Common myeloid progenitor, CD34-positive (primary cell): ENCODE measurements at regions not wholly inside any gene's neighbourhood (a gene's known extent, or its start where the extent isn't known, plus 50 kb on each side); places are given as distances from the start of the nearest gene placed in this dataset.

Experiments used
- CTCF ChIA-PET: fragments of 350-600 bp; sonication (Branson Sonifier 250); formaldehyde crosslinking; loops from one replicate; lab custom pipeline; 2021; ENCODE audit warnings: antibody characterized with exemption; lab: Charles Lee
- POLR2A ChIA-PET: fragments of 350-600 bp; sonication (Branson Sonifier 250); formaldehyde crosslinking; loops from one replicate; lab custom pipeline; 2021; ENCODE audit warnings: antibody characterized with exemption; lab: Charles Lee
- DNase-seq, 3 donors: peaks; one replicate each; pipeline versions ENCODE4 v3.0.0 to v3.0.0-alpha.2; 2013
- H3K27ac ChIP-seq, 2 experiments: 1 replicate in 1 of 2; 2 replicates in 1 of 2; pipeline ENCODE4 v1.7.0; 2013; ENCODE audit warnings: inconsistent platforms in 2 of 2, low read length in 2 of 2, mild to moderate bottlenecking in 2 of 2, low read depth in 1 of 2, moderate library complexity in 1 of 2; ENCODE audit not compliant: severe bottlenecking in 2 of 2, insufficient read depth in 1 of 2, poor library complexity in 1 of 2
- H3K27me3 ChIP-seq, 5 experiments: replicated peaks in 2 of 5; 1 replicate in 3 of 5; 2 replicates in 2 of 5; pipeline versions ENCODE4 v1.6.1 to v1.7.0; 2013; ENCODE audit warnings: low read length in 4 of 5, mild to moderate bottlenecking in 2 of 5, moderate library complexity in 2 of 5, inconsistent platforms in 1 of 5; ENCODE audit not compliant: insufficient read depth in 5 of 5, control insufficient read depth in 4 of 5
- H3K36me3 ChIP-seq, 4 experiments: 1 replicate in 2 of 4; 2 replicates in 2 of 4; pipeline versions ENCODE4 v1.6.1 to v1.7.0; 2013; ENCODE audit warnings: low read length in 3 of 4, control low read depth in 1 of 4, mild to moderate bottlenecking in 1 of 4; ENCODE audit not compliant: control insufficient read depth in 4 of 4, insufficient read depth in 4 of 4
- H3K4me1 ChIP-seq, 4 experiments: 1 replicate in 3 of 4; 2 replicates in 1 of 4; pipeline versions ENCODE4 v1.6.1 to v1.7.1; 2013; ENCODE audit warnings: low read length in 3 of 4, mild to moderate bottlenecking in 3 of 4, control low read depth in 1 of 4, inconsistent platforms in 1 of 4, moderate library complexity in 1 of 4; ENCODE audit not compliant: control insufficient read depth in 4 of 4, insufficient read depth in 4 of 4; ENCODE audit errors: control extremely low read depth in 1 of 4
- H3K4me3 ChIP-seq, 7 experiments: 1 replicate in 4 of 7; 2 replicates in 3 of 7; pipeline versions ENCODE4 v1.5.1 to v1.7.0; 2013; ENCODE audit warnings: mild to moderate bottlenecking in 7 of 7, low read length in 6 of 7, moderate library complexity in 6 of 7, inconsistent platforms in 2 of 7, low read depth in 2 of 7, control low read depth in 1 of 7; ENCODE audit not compliant: insufficient read depth in 4 of 7, control insufficient read depth in 1 of 7; ENCODE audit errors: extremely low read depth in 1 of 7
- H3K9me3 ChIP-seq, 5 experiments: 1 replicate in 4 of 5; 2 replicates in 1 of 5; pipeline versions ENCODE4 v1.6.1 to v1.7.1; 2013; ENCODE audit warnings: low read length in 4 of 5, mild to moderate bottlenecking in 2 of 5, inconsistent platforms in 1 of 5, low read depth in 1 of 5, moderate library complexity in 1 of 5; ENCODE audit not compliant: control insufficient read depth in 4 of 5, insufficient read depth in 2 of 5; ENCODE audit errors: control extremely low read depth in 1 of 5
- WGBS: methylation state at CpG from one replicate; pipeline ENCODE4 v1.1.5; 2013; ENCODE audit not compliant: insufficient coverage; 5-methylcytosine and 5-hydroxymethylcytosine counted together

DNA sequence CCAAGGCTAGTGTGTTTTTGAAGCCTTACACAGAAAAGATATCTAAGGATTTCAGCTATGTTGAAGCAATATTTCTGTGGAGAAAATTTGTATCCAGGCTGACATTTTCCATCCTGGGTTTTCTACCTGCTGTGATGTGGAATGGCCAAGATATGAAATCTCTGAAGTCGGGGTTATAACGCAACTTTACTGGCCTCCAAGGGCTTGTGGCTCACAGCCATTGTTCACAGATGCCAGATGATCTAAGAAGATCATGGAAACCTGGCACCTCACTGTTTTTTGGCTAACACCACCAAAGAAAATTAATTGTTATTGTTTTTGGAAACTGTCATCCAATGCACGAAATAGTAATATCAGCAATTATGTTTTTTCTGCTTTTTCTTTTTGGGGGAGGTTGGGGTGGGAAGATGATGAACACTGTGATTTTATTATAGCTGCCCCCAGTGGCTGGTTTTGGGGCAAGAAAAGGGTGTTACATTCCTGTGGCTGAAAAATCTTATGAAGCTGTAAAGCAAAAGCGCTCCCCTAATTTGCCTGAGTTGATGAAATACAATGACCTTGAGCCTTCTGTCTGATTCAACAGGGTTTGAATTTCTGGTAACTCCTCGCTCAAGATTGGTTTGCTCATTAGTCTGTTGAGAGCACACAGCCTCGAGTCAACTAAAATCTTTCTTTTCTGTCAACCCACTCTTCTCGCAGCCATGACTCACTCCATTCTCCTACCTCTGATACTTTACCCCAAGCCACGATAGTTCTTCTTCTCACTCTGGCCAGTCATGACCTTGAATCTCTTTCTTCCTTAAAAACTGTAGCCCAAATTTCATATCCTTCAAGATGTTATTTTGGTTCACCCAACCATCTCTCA lies 236.7 kb downstream of the PAX1 start:
- DNase-seq, result no peak
- 95% methylated on average over 8 of the region's 8 CpGs for WGBS
- CTCF ChIA-PET, result no interaction called here

DNA sequence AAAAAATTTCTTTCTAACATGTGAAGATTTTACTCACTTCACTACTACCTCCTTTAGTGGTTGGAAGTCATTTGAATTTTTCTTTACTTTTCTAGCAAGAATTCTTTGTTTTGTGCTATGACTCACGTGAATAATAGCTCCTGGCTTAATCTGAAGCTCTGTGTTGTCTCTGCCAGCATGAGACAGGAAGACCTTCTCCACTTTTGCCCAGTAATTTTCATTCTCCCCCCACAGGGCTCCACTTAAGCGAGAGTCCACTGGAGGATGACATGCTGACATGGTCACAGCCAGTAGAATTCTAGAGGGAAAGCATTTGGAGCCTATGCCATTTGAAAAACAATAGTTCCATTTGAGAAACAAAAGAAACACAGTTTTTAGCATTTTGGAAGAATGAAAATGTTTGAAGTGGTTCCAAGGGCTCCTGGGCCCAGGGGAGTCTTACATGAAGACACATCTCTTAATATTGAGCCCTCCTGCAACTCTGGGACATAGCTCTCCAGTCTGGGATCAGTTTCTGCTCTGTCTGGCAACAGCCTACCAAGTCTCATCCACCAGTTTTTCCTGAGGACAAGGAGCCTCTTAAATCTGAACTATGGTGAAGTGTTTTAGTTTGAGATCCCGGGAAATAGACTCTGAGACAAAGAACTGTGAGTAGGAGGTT lies 231.4 kb downstream of the PAX1 start:
- Histone ChIP-seq H3K4me1 (no peaks in the 10 kb centered on the region), H3K36me3 (no peaks in the 10 kb centered on the region), H3K4me3 (no peak overlapping the region), H3K27ac (no peak overlapping the region), H3K27me3 (no peaks in the 10 kb centered on the region), H3K9me3 (peaks cover 0 to 2% (median 0%) of the 10 kb centered on the region in 5 experiments)
- POLR2A ChIA-PET, result no interaction called here
- CTCF ChIA-PET, result interaction anchor here (0.6 kb wide), 1 partner anchor 21 kb away, joined by 4 read pairs; no protein-coding TSS in a partner anchor
- WGBS, result 57% methylated on average over 2 of the region's 3 CpGs
- no peak for DNase-seq

More for the DNA sequence above, 236.7 kb downstream of the PAX1 start:
- peaks cover 0 to 2% (median 0%) of the 10 kb centered on the region in 5 experiments for H3K9me3 ChIP-seq
- H3K27ac ChIP-seq, result no peak overlapping the region
- no peak overlapping the region for H3K4me3 ChIP-seq
- no peaks in the 10 kb centered on the region for H3K4me1 ChIP-seq
- POLR2A ChIA-PET, result no interaction called here
- no peaks in the 10 kb centered on the region for H3K36me3 ChIP-seq
- H3K27me3 ChIP-seq, result no peaks in the 10 kb centered on the region

DNA sequence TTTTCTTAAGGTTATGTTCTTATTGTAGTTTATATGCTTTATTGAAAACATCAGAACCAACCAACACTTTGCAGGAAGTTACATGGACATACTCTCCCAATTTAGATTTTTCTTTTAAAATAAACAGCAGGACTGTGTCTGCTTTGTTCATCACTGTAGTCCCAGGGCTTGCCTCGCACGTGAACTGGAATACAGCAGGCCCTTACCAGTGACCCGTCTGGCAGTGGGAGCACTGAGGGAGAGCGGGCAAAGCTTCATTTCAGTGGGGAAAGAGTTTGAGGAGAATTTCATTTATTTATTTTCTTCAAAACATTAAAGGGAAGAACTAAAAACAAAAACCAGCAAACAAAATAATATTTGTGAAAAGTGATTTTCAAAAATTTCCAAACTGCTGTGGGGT lies 230.8 kb downstream of the PAX1 start:
- Histone ChIP-seq H3K4me1 (no peaks in the 10 kb centered on the region), H3K9me3 (peaks cover 0 to 2% (median 0%) of the 10 kb centered on the region in 5 experiments), H3K27ac (no peak overlapping the region), H3K27me3 (no peaks in the 10 kb centered on the region), H3K4me3 (no peak overlapping the region), H3K36me3 (no peaks in the 10 kb centered on the region)
- CTCF ChIA-PET, result no interaction called here
- DNase-seq, result no peak
- no CpG with 5 or more reads among the region's 4 CpGs for WGBS
- POLR2A ChIA-PET, result no interaction called here

DNA sequence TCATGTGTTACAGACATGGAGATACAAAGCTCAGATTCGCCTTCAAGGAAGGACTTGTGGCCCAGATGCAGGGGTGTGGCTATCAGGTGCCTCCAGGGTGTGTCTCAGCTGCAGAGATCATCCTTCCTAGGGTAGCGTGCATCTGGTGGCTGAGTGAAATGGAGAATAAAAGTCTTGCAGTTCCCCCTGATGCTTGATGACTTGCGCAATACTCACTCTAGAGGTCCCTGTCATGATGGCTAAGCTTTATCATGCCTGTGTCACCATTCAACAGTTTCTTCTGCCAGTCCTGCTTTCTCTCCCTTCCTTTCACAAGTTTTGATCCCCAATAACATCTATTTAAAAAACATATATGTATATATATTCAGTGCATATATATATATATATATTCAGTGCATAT lies 228.1 kb downstream of the PAX1 start:
- H3K4me3 ChIP-seq, result no peak overlapping the region
- DNase-seq, result no peak
- H3K27me3 ChIP-seq, result no peaks in the 10 kb centered on the region
- WGBS, result 83% methylated on average over 1 of the region's 3 CpGs
- CTCF ChIA-PET, result no interaction called here
- H3K36me3 ChIP-seq, result no peaks in the 10 kb centered on the region
- no peaks in the 10 kb centered on the region for H3K9me3 ChIP-seq
- H3K4me1 ChIP-seq, result no peaks in the 10 kb centered on the region
- no peak overlapping the region for H3K27ac ChIP-seq
- POLR2A ChIA-PET, result no interaction called here

DNA sequence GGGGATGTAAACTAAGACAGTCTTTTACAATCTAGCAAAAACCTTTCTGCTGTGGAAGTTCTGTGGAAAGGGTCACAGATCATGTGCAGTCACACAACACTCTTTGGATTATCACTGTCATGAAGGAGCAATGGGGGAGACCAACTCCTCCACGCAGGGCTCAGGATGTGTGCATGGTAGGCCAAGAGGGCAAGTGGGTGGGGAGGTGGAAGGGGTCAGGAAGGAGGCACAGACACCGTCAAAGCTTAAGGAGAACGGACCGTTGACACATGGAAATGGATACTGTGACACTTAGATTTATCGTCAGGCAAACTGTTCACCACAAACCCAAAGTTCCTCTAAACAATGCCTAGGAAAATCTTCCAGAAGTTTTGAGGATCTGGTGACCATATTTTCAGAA lies 215.8 kb downstream of the PAX1 start:
- ChIA-PET POLR2A (no interaction called here), CTCF (no interaction called here)
- Histone ChIP-seq H3K27ac (no peak overlapping the region), H3K9me3 (peaks cover 0 to 2% (median 0%) of the 10 kb centered on the region in 5 experiments), H3K27me3 (no peaks in the 10 kb centered on the region), H3K4me1 (no peaks in the 10 kb centered on the region), H3K36me3 (no peaks in the 10 kb centered on the region), H3K4me3 (no peak overlapping the region)
- DNase-seq, result no peak
- 75% methylated on average over 4 of the region's 5 CpGs for WGBS

DNA sequence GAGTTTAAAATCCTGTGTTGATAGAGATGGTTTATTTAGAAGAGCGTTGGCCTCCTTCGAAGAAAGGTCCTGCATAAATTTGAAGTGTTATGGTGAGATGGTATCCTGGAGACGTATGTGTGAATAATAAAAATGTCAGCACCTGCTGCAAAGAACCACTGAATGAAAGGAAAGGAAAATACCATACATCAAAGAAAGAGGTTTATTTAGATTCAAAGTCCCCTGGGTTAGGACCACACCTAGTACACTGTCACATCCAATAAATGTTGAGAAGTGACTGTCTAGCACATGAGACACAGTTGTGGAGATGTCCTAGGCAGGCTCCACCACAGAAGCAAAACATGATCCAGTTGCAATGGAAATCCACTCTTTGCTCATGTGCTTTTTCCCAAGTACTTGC lies 214.7 kb downstream of the PAX1 start:
- H3K4me3 ChIP-seq, result no peak overlapping the region
- H3K4me1 ChIP-seq, result no peaks in the 10 kb centered on the region
- H3K27ac ChIP-seq, result no peak overlapping the region
- H3K36me3 ChIP-seq, result no peaks in the 10 kb centered on the region
- DNase-seq, result no peak
- POLR2A ChIA-PET, result no interaction called here
- 81% methylated on average over 2 of the region's 3 CpGs for WGBS
- H3K27me3 ChIP-seq, result no peaks in the 10 kb centered on the region
- CTCF ChIA-PET, result no interaction called here
- H3K9me3 ChIP-seq, result peaks cover 0 to 2% (median 0%) of the 10 kb centered on the region in 5 experiments

DNA sequence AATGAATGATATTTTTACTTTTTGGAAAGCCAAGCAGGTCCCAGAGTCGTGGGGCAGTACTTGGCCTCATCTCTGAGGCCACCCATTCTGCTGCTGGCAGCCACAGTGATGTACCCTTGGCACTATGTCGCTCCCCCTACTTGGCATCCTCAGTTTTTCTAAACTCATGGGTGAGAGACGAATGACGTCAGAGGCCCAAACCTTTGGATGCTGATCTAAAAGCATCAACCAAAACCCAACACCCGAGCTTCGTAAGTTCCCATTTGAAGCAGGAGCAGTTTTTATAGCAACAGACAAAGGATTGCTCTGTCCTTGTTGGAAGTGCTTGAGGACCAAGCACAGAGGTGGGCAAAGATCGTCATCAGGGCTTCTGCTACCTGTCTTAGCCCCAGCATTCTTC lies 212.9 kb downstream of the PAX1 start:
- Histone ChIP-seq H3K4me1 (no peaks in the 10 kb centered on the region), H3K36me3 (no peaks in the 10 kb centered on the region), H3K9me3 (peaks cover 0 to 2% (median 0%) of the 10 kb centered on the region in 5 experiments), H3K27ac (no peak overlapping the region), H3K27me3 (no peaks in the 10 kb centered on the region), H3K4me3 (no peak overlapping the region)
- DNase-seq, result no peak
- 92% methylated on average over 6 of the region's 7 CpGs for WGBS
- POLR2A ChIA-PET, result no interaction called here
- CTCF ChIA-PET, result no interaction called here
